WTC11 (cell line): ENCODE measurements at regions not wholly inside any gene's neighbourhood (a gene's known extent, or its start where the extent isn't known, plus 50 kb on each side); places are given as distances from the start of the nearest gene placed in this dataset.

ENCODE experiments used
- ATAC-seq: fragments of 200-7000 bp; cut with Tn5 transposase; 2 replicates; pipeline ENCODE4 v1.10.0; 2021; ENCODE audit warnings: mild to moderate bottlenecking, moderate library complexity
- CTCF ChIA-PET: fragments of 300-600 bp; sonication (Branson Sonifier 250); formaldehyde crosslinking; loops from one replicate; lab custom pipeline; 2021; ENCODE audit warnings: antibody characterized with exemption; lab: Charles Lee
- POLR2A ChIA-PET: fragments of 350-600 bp; sonication (Branson Sonifier 250); formaldehyde crosslinking; loops from one replicate; lab custom pipeline; 2021; ENCODE audit warnings: antibody characterized with exemption; lab: Charles Lee
- DNase-seq: peaks from one replicate; pipeline ENCODE4 v3.0.0; 2021; ENCODE audit warnings: low spot score
- H3K27ac Mint-ChIP-seq: 2 replicates; pipeline ENCODE4 v1.8.0; 2021; ENCODE audit warnings: mixed read lengths
- H3K27me3 Mint-ChIP-seq: 2 replicates; pipeline ENCODE4 v1.8.0; 2021; ENCODE audit warnings: low read depth, mild to moderate bottlenecking, moderate library complexity, mixed read lengths
- H3K36me3 Mint-ChIP-seq: 2 replicates; pipeline ENCODE4 v1.8.0; 2021; ENCODE audit warnings: mixed read lengths
- H3K4me1 Mint-ChIP-seq: 2 replicates; pipeline ENCODE4 v1.8.0; 2022; ENCODE audit warnings: mixed read lengths
- H3K4me3 Mint-ChIP-seq: 2 replicates; pipeline ENCODE4 v1.8.0; 2021; ENCODE audit warnings: mild to moderate bottlenecking, moderate library complexity, mixed read lengths
- H3K9me3 Mint-ChIP-seq: 2 replicates; pipeline ENCODE4 v1.8.0; 2021; ENCODE audit warnings: mixed read lengths
- AR ChIP-seq: fragments of 250-450 bp; sonication (Bioruptor Pico); IDR thresholded peaks from 2 replicates; pipeline ENCODE4 v1.9.0; 2021; ENCODE audit warnings: mild to moderate bottlenecking
- ATF3 ChIP-seq: sonication (generic); formaldehyde crosslinking; conservative IDR thresholded peaks from 2 replicates; pipeline ENCODE4 v1.8.1; 2022; ENCODE audit warnings: mild to moderate bottlenecking, missing genetic modification reagents
- CDX4 ChIP-seq: fragments of 250-450 bp; sonication (Bioruptor Pico); IDR thresholded peaks from 2 replicates; pipeline ENCODE4 v1.9.0; 2021; ENCODE audit warnings: moderate library complexity, mild to moderate bottlenecking, inconsistent platforms, borderline replicate concordance
- CREM ChIP-seq: sonication (generic); formaldehyde crosslinking; IDR thresholded peaks from 2 replicates; pipeline ENCODE4 v1.8.1; 2022; ENCODE audit warnings: mild to moderate bottlenecking, missing genetic modification reagents, moderate library complexity
- EMX1 ChIP-seq: fragments of 250-450 bp; sonication (Bioruptor Pico); IDR thresholded peaks from 2 replicates; pipeline ENCODE4 v1.8.0; 2021; ENCODE audit warnings: mild to moderate bottlenecking
- HMGA2 ChIP-seq: fragments of 250-450 bp; sonication (Bioruptor Pico); IDR thresholded peaks from 2 replicates; pipeline ENCODE4 v1.4.0; 2021; ENCODE audit warnings: mild to moderate bottlenecking, moderate library complexity
- IRF1 ChIP-seq: sonication (generic); formaldehyde crosslinking; IDR thresholded peaks from 2 replicates; pipeline ENCODE4 v1.8.0; 2023; ENCODE audit warnings: missing genetic modification reagents
- MXD4 ChIP-seq: fragments of 250-450 bp; sonication (Bioruptor Pico); IDR thresholded peaks from 2 replicates; pipeline ENCODE4 v1.8.0; 2021; ENCODE audit warnings: mild to moderate bottlenecking, moderate library complexity, borderline replicate concordance
- NR3C1 ChIP-seq: sonication (generic); formaldehyde crosslinking; conservative IDR thresholded peaks from 2 replicates; pipeline ENCODE4 v1.8.1; 2023; ENCODE audit warnings: low read depth, mild to moderate bottlenecking, missing genetic modification reagents
- PRRX2 ChIP-seq: fragments of 250-450 bp; sonication (Bioruptor Pico); IDR thresholded peaks from 2 replicates; pipeline ENCODE4 v1.8.0; 2021; ENCODE audit warnings: mild to moderate bottlenecking
- RELA ChIP-seq: sonication (generic); formaldehyde crosslinking; IDR thresholded peaks from 2 replicates; pipeline ENCODE4 v1.8.1; 2022; ENCODE audit warnings: missing genetic modification reagents, mild to moderate bottlenecking, borderline replicate concordance
- TCF7 ChIP-seq: sonication (generic); formaldehyde crosslinking; IDR thresholded peaks from 2 replicates; pipeline ENCODE4 v1.8.0; 2022; ENCODE audit warnings: mild to moderate bottlenecking, low read depth, missing genetic modification reagents, moderate library complexity
- USF2 ChIP-seq: sonication (generic); formaldehyde crosslinking; IDR thresholded peaks from 2 replicates; pipeline ENCODE4 v1.8.1; 2023; ENCODE audit warnings: mild to moderate bottlenecking, missing genetic modification reagents, moderate library complexity
- TF ChIP-seq, protein P1 (sequence below): sonication (generic); formaldehyde crosslinking; IDR thresholded peaks from 2 replicates; pipeline ENCODE4 v1.8.0; 2022; ENCODE audit warnings: mild to moderate bottlenecking, missing genetic modification reagents
- TF ChIP-seq, protein P2 (sequence below): sonication (generic); formaldehyde crosslinking; IDR thresholded peaks from 2 replicates; pipeline ENCODE4 v1.8.0; 2022; ENCODE audit warnings: missing genetic modification reagents
- TF ChIP-seq, protein P3 (sequence below): fragments of 250-450 bp; sonication (Bioruptor Pico); IDR thresholded peaks from 2 replicates; pipeline ENCODE4 v1.9.0; 2021; ENCODE audit warnings: mild to moderate bottlenecking
- TF ChIP-seq, protein P4 (sequence below): sonication (generic); formaldehyde crosslinking; IDR thresholded peaks from 2 replicates; pipeline ENCODE4 v1.8.0; 2022; ENCODE audit warnings: mild to moderate bottlenecking, missing genetic modification reagents
- TF ChIP-seq, protein P5 (sequence below): fragments of 250-450 bp; sonication (Bioruptor Pico); IDR thresholded peaks from 2 replicates; pipeline ENCODE4 v1.9.0; 2021; ENCODE audit warnings: mild to moderate bottlenecking, borderline replicate concordance
- TF ChIP-seq, protein P6 (sequence below): sonication (generic); formaldehyde crosslinking; IDR thresholded peaks from 2 replicates; pipeline ENCODE4 v1.8.1; 2023; ENCODE audit warnings: mild to moderate bottlenecking, missing genetic modification reagents

DNA sequence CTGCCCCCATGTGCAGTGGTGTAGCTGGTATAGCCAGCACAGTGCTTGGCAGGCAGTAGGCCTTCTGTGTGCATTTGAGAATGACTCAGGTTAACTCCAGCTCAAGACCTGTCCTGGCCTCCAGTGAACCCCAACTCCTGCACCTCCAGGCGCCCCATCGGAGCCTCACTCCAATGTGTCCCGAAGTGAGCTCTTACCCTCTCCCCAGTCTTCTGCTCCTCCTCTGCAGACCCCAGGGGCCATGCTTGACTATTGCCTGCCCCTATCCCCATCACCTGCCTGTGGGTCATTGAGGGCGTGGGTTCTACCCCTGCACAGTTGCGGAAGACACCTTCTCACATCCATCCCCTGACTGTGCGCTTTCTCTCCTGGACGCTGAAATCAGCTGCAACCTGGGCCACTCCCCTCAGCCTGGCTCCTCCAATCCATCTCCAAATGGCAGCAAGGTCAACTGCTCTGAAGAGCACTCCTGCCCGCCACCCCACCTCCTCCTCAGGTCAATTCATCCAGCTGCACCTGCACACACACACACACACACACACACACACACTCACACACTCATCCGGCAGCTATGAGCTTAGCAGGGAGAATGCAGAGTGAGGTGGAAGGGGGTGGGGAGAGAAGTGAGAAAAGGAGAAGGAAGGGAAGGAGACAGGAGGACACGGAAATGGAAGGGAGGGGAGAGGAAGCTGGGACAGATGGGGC is 130.3 kb upstream of the GLI2 start:
- ATAC-seq (no peak), DNase-seq (no peak)
- Mint-ChIP-seq H3K27ac (no peak overlapping the region), H3K9me3 (no peaks in the 10 kb centered on the region), H3K27me3 (peaks cover 4% of the 10 kb centered on the region; the same call in 1 of the 2 replicates), H3K4me1 (peaks cover 17% of the 10 kb centered on the region), H3K36me3 (no peaks in the 10 kb centered on the region), H3K4me3 (no peak overlapping the region)
- TF ChIP-seq NR3C1 (CRISPR knock-in tag) (no peak), ATF3 (CRISPR knock-in tag) (no peak), CREM (CRISPR knock-in tag) (no peak), EMX1 (CRISPR knock-in tag) (no peak), CDX4 (CRISPR knock-in tag) (no peak), HMGA2 (no peak), USF2 (CRISPR knock-in tag) (no peak), IRF1 (CRISPR knock-in tag) (no peak), TCF7 (CRISPR knock-in tag) (no peak), RELA (CRISPR knock-in tag) (no peak), MXD4 (CRISPR knock-in tag) (no peak), PRRX2 (no peak), AR (CRISPR knock-in tag) (no peak)
- TF ChIP-seq, protein P1, sequence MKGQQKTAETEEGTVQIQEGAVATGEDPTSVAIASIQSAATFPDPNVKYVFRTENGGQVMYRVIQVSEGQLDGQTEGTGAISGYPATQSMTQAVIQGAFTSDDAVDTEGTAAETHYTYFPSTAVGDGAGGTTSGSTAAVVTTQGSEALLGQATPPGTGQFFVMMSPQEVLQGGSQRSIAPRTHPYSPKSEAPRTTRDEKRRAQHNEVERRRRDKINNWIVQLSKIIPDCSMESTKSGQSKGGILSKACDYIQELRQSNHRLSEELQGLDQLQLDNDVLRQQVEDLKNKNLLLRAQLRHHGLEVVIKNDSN = no peak
- TF ChIP-seq, protein P2, sequence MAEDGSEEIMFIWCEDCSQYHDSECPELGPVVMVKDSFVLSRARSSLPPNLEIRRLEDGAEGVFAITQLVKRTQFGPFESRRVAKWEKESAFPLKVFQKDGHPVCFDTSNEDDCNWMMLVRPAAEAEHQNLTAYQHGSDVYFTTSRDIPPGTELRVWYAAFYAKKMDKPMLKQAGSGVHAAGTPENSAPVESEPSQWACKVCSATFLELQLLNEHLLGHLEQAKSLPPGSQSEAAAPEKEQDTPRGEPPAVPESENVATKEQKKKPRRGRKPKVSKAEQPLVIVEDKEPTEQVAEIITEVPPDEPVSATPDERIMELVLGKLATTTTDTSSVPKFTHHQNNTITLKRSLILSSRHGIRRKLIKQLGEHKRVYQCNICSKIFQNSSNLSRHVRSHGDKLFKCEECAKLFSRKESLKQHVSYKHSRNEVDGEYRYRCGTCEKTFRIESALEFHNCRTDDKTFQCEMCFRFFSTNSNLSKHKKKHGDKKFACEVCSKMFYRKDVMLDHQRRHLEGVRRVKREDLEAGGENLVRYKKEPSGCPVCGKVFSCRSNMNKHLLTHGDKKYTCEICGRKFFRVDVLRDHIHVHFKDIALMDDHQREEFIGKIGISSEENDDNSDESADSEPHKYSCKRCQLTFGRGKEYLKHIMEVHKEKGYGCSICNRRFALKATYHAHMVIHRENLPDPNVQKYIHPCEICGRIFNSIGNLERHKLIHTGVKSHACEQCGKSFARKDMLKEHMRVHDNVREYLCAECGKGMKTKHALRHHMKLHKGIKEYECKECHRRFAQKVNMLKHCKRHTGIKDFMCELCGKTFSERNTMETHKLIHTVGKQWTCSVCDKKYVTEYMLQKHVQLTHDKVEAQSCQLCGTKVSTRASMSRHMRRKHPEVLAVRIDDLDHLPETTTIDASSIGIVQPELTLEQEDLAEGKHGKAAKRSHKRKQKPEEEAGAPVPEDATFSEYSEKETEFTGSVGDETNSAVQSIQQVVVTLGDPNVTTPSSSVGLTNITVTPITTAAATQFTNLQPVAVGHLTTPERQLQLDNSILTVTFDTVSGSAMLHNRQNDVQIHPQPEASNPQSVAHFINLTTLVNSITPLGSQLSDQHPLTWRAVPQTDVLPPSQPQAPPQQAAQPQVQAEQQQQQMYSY (CRISPR knock-in tag) = no peak
- TF ChIP-seq, protein P3, sequence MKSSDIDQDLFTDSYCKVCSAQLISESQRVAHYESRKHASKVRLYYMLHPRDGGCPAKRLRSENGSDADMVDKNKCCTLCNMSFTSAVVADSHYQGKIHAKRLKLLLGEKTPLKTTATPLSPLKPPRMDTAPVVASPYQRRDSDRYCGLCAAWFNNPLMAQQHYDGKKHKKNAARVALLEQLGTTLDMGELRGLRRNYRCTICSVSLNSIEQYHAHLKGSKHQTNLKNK (CRISPR knock-in tag) = no peak
- TF ChIP-seq, protein P4, sequence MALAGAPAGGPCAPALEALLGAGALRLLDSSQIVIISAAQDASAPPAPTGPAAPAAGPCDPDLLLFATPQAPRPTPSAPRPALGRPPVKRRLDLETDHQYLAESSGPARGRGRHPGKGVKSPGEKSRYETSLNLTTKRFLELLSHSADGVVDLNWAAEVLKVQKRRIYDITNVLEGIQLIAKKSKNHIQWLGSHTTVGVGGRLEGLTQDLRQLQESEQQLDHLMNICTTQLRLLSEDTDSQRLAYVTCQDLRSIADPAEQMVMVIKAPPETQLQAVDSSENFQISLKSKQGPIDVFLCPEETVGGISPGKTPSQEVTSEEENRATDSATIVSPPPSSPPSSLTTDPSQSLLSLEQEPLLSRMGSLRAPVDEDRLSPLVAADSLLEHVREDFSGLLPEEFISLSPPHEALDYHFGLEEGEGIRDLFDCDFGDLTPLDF = no peak
- TF ChIP-seq, protein P5, sequence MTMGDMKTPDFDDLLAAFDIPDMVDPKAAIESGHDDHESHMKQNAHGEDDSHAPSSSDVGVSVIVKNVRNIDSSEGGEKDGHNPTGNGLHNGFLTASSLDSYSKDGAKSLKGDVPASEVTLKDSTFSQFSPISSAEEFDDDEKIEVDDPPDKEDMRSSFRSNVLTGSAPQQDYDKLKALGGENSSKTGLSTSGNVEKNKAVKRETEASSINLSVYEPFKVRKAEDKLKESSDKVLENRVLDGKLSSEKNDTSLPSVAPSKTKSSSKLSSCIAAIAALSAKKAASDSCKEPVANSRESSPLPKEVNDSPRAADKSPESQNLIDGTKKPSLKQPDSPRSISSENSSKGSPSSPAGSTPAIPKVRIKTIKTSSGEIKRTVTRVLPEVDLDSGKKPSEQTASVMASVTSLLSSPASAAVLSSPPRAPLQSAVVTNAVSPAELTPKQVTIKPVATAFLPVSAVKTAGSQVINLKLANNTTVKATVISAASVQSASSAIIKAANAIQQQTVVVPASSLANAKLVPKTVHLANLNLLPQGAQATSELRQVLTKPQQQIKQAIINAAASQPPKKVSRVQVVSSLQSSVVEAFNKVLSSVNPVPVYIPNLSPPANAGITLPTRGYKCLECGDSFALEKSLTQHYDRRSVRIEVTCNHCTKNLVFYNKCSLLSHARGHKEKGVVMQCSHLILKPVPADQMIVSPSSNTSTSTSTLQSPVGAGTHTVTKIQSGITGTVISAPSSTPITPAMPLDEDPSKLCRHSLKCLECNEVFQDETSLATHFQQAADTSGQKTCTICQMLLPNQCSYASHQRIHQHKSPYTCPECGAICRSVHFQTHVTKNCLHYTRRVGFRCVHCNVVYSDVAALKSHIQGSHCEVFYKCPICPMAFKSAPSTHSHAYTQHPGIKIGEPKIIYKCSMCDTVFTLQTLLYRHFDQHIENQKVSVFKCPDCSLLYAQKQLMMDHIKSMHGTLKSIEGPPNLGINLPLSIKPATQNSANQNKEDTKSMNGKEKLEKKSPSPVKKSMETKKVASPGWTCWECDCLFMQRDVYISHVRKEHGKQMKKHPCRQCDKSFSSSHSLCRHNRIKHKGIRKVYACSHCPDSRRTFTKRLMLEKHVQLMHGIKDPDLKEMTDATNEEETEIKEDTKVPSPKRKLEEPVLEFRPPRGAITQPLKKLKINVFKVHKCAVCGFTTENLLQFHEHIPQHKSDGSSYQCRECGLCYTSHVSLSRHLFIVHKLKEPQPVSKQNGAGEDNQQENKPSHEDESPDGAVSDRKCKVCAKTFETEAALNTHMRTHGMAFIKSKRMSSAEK (CRISPR knock-in tag) = no peak
- TF ChIP-seq, protein P6, sequence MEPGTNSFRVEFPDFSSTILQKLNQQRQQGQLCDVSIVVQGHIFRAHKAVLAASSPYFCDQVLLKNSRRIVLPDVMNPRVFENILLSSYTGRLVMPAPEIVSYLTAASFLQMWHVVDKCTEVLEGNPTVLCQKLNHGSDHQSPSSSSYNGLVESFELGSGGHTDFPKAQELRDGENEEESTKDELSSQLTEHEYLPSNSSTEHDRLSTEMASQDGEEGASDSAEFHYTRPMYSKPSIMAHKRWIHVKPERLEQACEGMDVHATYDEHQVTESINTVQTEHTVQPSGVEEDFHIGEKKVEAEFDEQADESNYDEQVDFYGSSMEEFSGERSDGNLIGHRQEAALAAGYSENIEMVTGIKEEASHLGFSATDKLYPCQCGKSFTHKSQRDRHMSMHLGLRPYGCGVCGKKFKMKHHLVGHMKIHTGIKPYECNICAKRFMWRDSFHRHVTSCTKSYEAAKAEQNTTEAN = no peak
- ChIA-PET POLR2A (no interaction called here), CTCF (interaction anchor here (0.6 to 1.9 kb wide), 2 partner anchors 18 to 41 kb away, joined by 3 to 8 read pairs; no protein-coding TSS in a partner anchor)
